Kidney epithelial cell (primary cell): ENCODE measurements at regions not wholly inside any gene's neighbourhood (a gene's known extent, or its start where the extent isn't known, plus 50 kb on each side); places are given as distances from the start of the nearest gene placed in this dataset.

Experiments used
- DNase-seq: peaks from one replicate; pipeline ENCODE4 v3.0.0-alpha.2; 2010; ENCODE audit warnings: low read depth
- H3K27me3 ChIP-seq: 2 replicates; pipeline ENCODE4 v1.6.0; 2011; ENCODE audit warnings: low read length; ENCODE audit not compliant: control insufficient read depth, insufficient read depth
- H3K36me3 ChIP-seq: 2 replicates; pipeline ENCODE4 v1.5.1; 2011; ENCODE audit warnings: low read length; ENCODE audit not compliant: control insufficient read depth, insufficient read depth
- H3K4me3 ChIP-seq: 2 replicates; pipeline ENCODE4 v1.5.1; 2011; ENCODE audit warnings: low read depth, mild to moderate bottlenecking, control low read depth, low read length
- TF ChIP-seq, protein P1 (sequence below): IDR thresholded peaks from 2 replicates; pipeline ENCODE4 v1.5.1; 2011; ENCODE audit warnings: mild to moderate bottlenecking, moderate library complexity, low read length, control low read depth, inconsistent platforms; ENCODE audit not compliant: insufficient read depth, poor library complexity, severe bottlenecking

- DNase-seq, result no peak
- H3K27me3 ChIP-seq, result no peaks in the 10 kb centered on the region
- TF ChIP-seq, protein P1, sequence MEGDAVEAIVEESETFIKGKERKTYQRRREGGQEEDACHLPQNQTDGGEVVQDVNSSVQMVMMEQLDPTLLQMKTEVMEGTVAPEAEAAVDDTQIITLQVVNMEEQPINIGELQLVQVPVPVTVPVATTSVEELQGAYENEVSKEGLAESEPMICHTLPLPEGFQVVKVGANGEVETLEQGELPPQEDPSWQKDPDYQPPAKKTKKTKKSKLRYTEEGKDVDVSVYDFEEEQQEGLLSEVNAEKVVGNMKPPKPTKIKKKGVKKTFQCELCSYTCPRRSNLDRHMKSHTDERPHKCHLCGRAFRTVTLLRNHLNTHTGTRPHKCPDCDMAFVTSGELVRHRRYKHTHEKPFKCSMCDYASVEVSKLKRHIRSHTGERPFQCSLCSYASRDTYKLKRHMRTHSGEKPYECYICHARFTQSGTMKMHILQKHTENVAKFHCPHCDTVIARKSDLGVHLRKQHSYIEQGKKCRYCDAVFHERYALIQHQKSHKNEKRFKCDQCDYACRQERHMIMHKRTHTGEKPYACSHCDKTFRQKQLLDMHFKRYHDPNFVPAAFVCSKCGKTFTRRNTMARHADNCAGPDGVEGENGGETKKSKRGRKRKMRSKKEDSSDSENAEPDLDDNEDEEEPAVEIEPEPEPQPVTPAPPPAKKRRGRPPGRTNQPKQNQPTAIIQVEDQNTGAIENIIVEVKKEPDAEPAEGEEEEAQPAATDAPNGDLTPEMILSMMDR, result no peak
- H3K4me3 ChIP-seq, result no peak overlapping the region
- no peaks in the 10 kb centered on the region for H3K36me3 ChIP-seq
Measured at GRCh38 chr16:55151561-55152305, 172.3 kb upstream of the IRX6 start.

DNA sequence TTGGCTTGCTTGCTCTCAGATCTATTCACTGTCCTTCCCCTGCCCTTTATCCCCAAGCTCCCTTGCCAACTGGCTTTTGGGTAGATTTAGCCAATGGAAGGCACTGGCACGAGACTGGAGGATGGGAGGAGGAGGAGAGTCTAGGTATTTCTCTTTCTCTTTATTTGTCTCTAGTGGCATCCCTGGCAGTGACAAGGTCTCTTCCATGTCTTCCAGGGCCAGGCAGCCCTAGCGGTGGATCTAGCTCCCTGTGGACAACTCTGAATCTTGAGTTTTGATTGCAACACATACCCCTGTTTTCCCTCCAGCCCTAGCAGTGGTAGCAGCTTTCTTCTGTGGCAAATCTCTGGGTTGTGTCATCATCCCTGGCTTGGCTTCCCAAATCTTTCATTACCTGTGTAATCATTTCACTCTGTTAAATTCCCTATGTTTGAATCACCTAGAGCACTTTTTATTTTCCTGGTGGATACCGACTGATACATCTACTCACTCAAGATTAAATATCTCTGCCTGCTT is 171.1 kb upstream of the IRX6 start:
- Histone ChIP-seq H3K4me3 (no peak overlapping the region), H3K27me3 (no peaks in the 10 kb centered on the region), H3K36me3 (no peaks in the 10 kb centered on the region)
- no peak for DNase-seq
- TF ChIP-seq, protein P1, result no peak

DNA sequence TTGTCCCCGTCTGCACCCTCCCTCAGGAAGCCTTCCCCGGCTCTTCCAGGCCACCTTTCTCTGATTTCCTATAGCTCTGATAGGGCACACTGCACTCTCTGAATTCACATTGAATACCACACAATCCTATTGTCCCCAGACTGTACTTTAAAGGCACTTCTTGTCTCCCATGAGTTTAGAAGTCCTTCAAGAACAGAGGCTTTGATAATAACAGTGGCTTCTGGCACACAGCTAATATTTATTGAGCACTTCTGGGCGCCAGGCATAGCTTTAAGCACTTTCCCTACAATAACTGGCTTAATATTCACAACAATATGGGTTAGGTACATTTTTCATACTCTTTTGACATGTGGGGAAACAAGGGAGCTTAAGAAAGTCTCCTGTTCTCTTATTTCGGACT is 169.7 kb upstream of the IRX6 start:
- Histone ChIP-seq H3K36me3 (no peaks in the 10 kb centered on the region), H3K27me3 (no peaks in the 10 kb centered on the region), H3K4me3 (no peak overlapping the region)
- TF ChIP-seq, protein P1, result no peak
- no peak for DNase-seq

- H3K4me3 ChIP-seq, result no peak overlapping the region
- no peaks in the 10 kb centered on the region for H3K27me3 ChIP-seq
- DNase-seq, result no peak
- TF ChIP-seq, protein P1, result no peak
- no peaks in the 10 kb centered on the region for H3K36me3 ChIP-seq
Measured at GRCh38 chr16:55154956-55155355, 169.0 kb upstream of the IRX6 start.

GRCh38 chr16:55155815-55156214 is 168.2 kb upstream of the IRX6 start:
- Histone ChIP-seq H3K27me3 (no peaks in the 10 kb centered on the region), H3K4me3 (no peak overlapping the region), H3K36me3 (no peaks in the 10 kb centered on the region)
- no peak for DNase-seq
- TF ChIP-seq, protein P1, result no peak

DNA sequence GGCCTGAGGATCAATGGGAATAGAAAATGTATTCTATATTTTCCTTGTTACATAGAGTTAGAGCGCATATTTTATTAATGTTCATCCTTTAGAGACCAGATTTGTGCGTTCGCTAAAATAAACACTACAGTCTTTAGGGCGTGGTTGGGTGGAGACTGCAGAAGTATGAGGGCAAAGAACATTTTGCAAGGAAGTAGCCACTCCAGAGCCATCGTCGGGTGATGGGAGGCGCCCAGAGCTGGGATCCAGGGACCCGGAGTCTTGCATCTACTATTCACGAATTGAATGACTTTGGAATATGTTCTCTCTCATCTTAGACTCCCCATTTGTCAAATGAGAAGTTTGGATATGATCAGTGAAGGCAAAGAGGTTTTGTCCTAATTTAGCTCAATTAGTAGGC is 154.2 kb upstream of the IRX6 start:
- TF ChIP-seq, protein P1, result no peak

More for the DNA sequence above, 154.2 kb upstream of the IRX6 start:
- no peaks in the 10 kb centered on the region for H3K36me3 ChIP-seq
- no peak for DNase-seq
- no peak overlapping the region for H3K4me3 ChIP-seq
- H3K27me3 ChIP-seq, result no peaks in the 10 kb centered on the region
